GM19438 (cell line): ENCODE measurements at regions not wholly inside any gene's neighbourhood (a gene's known extent, or its start where the extent isn't known, plus 50 kb on each side); places are given as distances from the start of the nearest gene placed in this dataset.

Experiments
- ATAC-seq: cut with Tn5 transposase; IDR thresholded peaks from one replicate; pipeline ENCODE4 v1.9.1; 2021; ENCODE audit warnings: low read depth; ENCODE audit not compliant: unreplicated experiment

GRCh38 chr2:204495381-204495780 lies 49.9 kb upstream of the PARD3B start:
- no peak for ATAC-seq
